Coronary artery (tissue), 2 donors: ENCODE measurements at regions not wholly inside any gene's neighbourhood (a gene's known extent, or its start where the extent isn't known, plus 50 kb on each side); places are given as distances from the start of the nearest gene placed in this dataset.

Experiments
- DNase-seq: peaks from one replicate; pipeline ENCODE4 v3.0.0-alpha.2; 2017; ENCODE audit warnings: low spot score
- H3K27ac ChIP-seq, 2 donors: fragments of 200-600 bp; sonication (generic); one replicate each; pipeline ENCODE4 v1.5.1; 2016 to 2019
- H3K4me3 ChIP-seq: fragments of 200-600 bp; sonication (generic); 2 replicates; pipeline ENCODE4 v1.5.1; 2016; ENCODE audit warnings: mild to moderate bottlenecking, moderate library complexity
- TF ChIP-seq, protein P1 (sequence below): fragments of 200-600 bp; sonication (generic); IDR thresholded peaks from one replicate; pipeline ENCODE4 v1.5.1; 2019; ENCODE audit warnings: antibody characterized with exemption

GRCh38 chr3:113157408-113158030 is 53.8 kb upstream of the BOC start:
- no peak overlapping the region for H3K4me3 ChIP-seq
- H3K27ac ChIP-seq = no peak overlapping the region
- no peak for DNase-seq
- TF ChIP-seq, protein P1, sequence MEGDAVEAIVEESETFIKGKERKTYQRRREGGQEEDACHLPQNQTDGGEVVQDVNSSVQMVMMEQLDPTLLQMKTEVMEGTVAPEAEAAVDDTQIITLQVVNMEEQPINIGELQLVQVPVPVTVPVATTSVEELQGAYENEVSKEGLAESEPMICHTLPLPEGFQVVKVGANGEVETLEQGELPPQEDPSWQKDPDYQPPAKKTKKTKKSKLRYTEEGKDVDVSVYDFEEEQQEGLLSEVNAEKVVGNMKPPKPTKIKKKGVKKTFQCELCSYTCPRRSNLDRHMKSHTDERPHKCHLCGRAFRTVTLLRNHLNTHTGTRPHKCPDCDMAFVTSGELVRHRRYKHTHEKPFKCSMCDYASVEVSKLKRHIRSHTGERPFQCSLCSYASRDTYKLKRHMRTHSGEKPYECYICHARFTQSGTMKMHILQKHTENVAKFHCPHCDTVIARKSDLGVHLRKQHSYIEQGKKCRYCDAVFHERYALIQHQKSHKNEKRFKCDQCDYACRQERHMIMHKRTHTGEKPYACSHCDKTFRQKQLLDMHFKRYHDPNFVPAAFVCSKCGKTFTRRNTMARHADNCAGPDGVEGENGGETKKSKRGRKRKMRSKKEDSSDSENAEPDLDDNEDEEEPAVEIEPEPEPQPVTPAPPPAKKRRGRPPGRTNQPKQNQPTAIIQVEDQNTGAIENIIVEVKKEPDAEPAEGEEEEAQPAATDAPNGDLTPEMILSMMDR = no peak

DNA sequence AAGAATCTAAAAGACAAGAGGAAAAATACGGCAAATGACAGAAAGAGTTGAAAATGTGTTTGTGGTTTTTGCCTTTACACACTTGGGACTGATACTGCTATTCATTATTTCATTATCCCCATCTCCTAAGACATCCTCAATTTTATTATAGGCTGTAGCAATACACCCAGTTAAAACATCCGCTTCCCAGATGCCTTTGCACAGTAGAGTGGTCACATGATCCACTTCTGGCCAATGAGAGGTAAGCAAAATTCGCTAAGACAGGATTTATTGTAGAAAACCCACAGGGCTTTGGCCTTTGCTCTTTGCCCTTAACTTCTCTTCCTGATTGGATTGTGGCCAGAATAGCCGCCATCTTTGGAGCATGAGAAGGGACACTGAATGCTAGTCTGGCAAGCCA is 53.2 kb upstream of the BOC start:
- no peak overlapping the region for H3K27ac ChIP-seq
- TF ChIP-seq, protein P1 = no peak
- DNase-seq = no peak
- no peak overlapping the region for H3K4me3 ChIP-seq
